A673 (cell line): ENCODE measurements at regions not wholly inside any gene's neighbourhood (a gene's known extent, or its start where the extent isn't known, plus 50 kb on each side); places are given as distances from the start of the nearest gene placed in this dataset.

Experiments
- BruUV-seq: library from RNA; stranded (reverse); fragments of 400-500 nt; replicated peaks from 2 replicates; lab custom pipeline; 2021; lab: Mats Ljungman, UMichigan
- CTCF ChIA-PET: fragments of 300-600 bp; sonication (Branson Sonifier 250); formaldehyde crosslinking; loops from one replicate; lab custom pipeline; 2022; ENCODE audit warnings: antibody characterized with exemption; lab: Charles Lee
- POLR2A ChIA-PET: fragments of 300-600 bp; sonication (Branson Sonifier 250); formaldehyde crosslinking; loops from one replicate; lab custom pipeline; 2022; ENCODE audit warnings: antibody characterized with exemption; ENCODE audit not compliant: low non-redundant PET; lab: Charles Lee
- DNase-seq: peaks from one replicate; pipeline ENCODE4 v3.0.0-alpha.2; 2015; ENCODE audit warnings: low spot score
- H3K27ac ChIP-seq: fragments of 200-600 bp; sonication (generic); 2 replicates; pipeline ENCODE4 v1.5.1; 2016; ENCODE audit warnings: mixed run types, low read depth, mild to moderate bottlenecking, mixed read lengths, antibody characterized with exemption, low read length; ENCODE audit not compliant: poor library complexity, severe bottlenecking
- H3K27me3 ChIP-seq: fragments of 200-600 bp; sonication (generic); replicated peaks from 2 replicates; pipeline ENCODE4 v1.6.1; 2017; ENCODE audit warnings: mixed run types, low read depth, mild to moderate bottlenecking, mixed read lengths, antibody characterized with exemption, low read length; ENCODE audit not compliant: insufficient read depth, poor library complexity
- H3K36me3 ChIP-seq: fragments of 200-600 bp; sonication (generic); 2 replicates; pipeline ENCODE4 v1.6.1; 2016; ENCODE audit warnings: mixed run types, mild to moderate bottlenecking, mixed read lengths, antibody characterized with exemption, low read length; ENCODE audit not compliant: insufficient read depth, poor library complexity, severe bottlenecking
- H3K4me1 ChIP-seq: fragments of 200-600 bp; sonication (generic); 2 replicates; pipeline ENCODE4 v1.6.1; 2017; ENCODE audit warnings: mixed run types, mild to moderate bottlenecking, mixed read lengths, antibody characterized with exemption, low read length; ENCODE audit not compliant: insufficient read depth, poor library complexity, severe bottlenecking
- H3K4me3 ChIP-seq: fragments of 200-600 bp; sonication (generic); 2 replicates; pipeline ENCODE4 v1.5.1; 2016; ENCODE audit warnings: low read depth, mixed run types, mild to moderate bottlenecking, mixed read lengths, low read length; ENCODE audit not compliant: poor library complexity, severe bottlenecking
- H3K9me3 ChIP-seq: fragments of 200-600 bp; sonication (generic); 2 replicates; pipeline ENCODE4 v1.6.1; 2016; ENCODE audit warnings: mixed run types, low read depth, mild to moderate bottlenecking, mixed read lengths, antibody characterized with exemption, low read length; ENCODE audit not compliant: poor library complexity, severe bottlenecking
- EZH2 ChIP-seq: fragments of 200-600 bp; sonication (generic); IDR thresholded peaks from 2 replicates; pipeline ENCODE4 v1.6.1; 2017; ENCODE audit warnings: borderline replicate concordance, low read depth, mild to moderate bottlenecking, mixed read lengths, antibody characterized with exemption, low read length; ENCODE audit not compliant: poor library complexity, severe bottlenecking
- intact Hi-C: fragments of 100-400 bp; cut with micrococcal nuclease; formaldehyde crosslinking; loops from one replicate; pipeline ENCODE4 v1.10.0; 2022; ENCODE audit not compliant: unreplicated experiment
- TF ChIP-seq, protein P1 (sequence below): fragments of 300-800, 200-600 bp; sonication (generic); conservative IDR thresholded peaks from 2 replicates; pipeline ENCODE4 v1.5.1; 2017; ENCODE audit warnings: low read depth, mild to moderate bottlenecking, antibody characterized with exemption, low read length, moderate library complexity, mixed read lengths

DNA sequence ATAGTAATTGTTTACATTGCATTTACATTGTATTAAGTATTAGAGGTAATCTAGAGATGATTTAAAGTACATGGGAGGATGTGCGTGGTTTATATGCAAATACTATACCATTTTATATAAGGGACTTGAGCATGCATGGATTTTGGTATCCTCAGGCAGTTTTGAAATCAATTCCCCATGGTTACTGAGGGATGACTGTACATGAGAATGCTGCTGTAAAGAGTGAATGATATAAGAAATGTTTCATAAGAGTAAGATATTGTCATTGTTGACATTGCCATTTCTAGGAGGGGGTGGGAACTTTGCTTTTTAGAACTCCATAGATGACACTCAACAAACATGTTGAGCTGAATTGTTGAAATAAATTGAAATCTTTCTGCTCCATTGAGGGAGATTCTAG is 185.0 kb downstream of the SEMA6A start:
- CTCF ChIA-PET = no interaction called here

DNA sequence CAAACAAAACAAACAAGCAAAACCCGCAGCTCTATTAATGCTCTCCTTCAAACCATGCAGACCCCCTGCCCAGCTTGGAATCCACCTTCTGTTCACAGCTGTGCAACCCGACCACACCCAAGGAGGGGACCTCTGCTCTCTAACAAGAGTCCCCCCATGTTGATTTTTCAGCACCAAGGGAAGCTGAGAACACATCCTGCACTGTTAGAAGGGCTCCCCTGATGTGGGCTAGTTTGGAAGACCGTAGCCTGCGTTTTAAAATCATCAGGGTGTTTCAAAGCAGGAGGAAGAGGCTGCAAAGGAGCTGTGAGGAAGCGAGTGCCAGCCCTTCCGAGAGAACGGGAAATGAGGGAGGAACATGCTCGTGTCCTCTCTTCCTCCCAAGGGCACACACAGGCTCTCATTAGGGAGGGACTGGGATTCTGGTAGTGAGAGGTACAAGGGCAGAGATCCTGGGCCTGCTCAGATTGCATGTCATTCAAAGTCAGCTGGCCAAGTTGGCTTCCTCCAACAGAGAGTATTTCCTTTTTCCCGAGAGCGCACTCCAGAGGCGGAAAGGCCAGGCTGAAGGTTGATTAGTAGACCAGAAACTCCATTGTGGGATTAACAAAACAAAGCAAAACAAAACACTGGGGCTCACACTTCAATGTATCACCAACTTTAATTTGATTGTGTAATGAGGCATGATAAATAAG is 185.9 kb downstream of the SEMA6A start:
- Histone ChIP-seq H3K9me3 (no peaks in the 10 kb centered on the region), H3K4me3 (no peak overlapping the region), H3K27me3 (no peaks in the 10 kb centered on the region), H3K27ac (no peak overlapping the region), H3K4me1 (no peaks in the 10 kb centered on the region), H3K36me3 (no peaks in the 10 kb centered on the region)
- intact Hi-C loops = no loop called here
- no peak for TF ChIP-seq EZH2
- ChIA-PET CTCF (no interaction called here), POLR2A (no interaction called here)
- peak; percentile 17 for DNase-seq
- BruUV-seq = no TSS peak

More for the DNA sequence above, 185.0 kb downstream of the SEMA6A start:
- POLR2A ChIA-PET = no interaction called here
- TF ChIP-seq EZH2 = no peak
- TF ChIP-seq, protein P1, sequence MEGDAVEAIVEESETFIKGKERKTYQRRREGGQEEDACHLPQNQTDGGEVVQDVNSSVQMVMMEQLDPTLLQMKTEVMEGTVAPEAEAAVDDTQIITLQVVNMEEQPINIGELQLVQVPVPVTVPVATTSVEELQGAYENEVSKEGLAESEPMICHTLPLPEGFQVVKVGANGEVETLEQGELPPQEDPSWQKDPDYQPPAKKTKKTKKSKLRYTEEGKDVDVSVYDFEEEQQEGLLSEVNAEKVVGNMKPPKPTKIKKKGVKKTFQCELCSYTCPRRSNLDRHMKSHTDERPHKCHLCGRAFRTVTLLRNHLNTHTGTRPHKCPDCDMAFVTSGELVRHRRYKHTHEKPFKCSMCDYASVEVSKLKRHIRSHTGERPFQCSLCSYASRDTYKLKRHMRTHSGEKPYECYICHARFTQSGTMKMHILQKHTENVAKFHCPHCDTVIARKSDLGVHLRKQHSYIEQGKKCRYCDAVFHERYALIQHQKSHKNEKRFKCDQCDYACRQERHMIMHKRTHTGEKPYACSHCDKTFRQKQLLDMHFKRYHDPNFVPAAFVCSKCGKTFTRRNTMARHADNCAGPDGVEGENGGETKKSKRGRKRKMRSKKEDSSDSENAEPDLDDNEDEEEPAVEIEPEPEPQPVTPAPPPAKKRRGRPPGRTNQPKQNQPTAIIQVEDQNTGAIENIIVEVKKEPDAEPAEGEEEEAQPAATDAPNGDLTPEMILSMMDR = no peak
- Histone ChIP-seq H3K9me3 (no peaks in the 10 kb centered on the region), H3K4me3 (no peak overlapping the region), H3K36me3 (no peaks in the 10 kb centered on the region), H3K4me1 (no peaks in the 10 kb centered on the region), H3K27me3 (no peaks in the 10 kb centered on the region), H3K27ac (no peak overlapping the region)
- no peak for DNase-seq
- intact Hi-C loops = no loop called here
- BruUV-seq = no TSS peak

DNA sequence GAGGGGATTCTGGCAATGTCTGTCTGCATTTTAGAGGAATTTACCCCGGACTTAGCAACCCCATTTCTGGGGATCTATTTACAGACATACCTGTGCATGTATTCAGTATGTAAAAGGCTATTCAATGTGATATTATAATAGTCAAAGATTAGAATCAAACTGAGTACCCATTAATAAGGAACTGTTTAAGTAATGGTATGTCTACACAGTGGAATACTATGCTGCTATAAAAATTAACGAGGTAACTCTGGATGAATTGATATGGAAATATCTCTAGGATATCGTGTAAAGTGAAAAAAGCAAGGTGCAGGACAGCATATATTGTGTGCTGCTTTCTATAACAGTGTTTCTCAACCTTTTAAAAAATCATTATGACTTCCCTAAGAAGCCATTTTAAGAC is 186.9 kb downstream of the SEMA6A start:
- no TSS peak for BruUV-seq
- CTCF ChIA-PET = no interaction called here
- no peak for TF ChIP-seq EZH2
- TF ChIP-seq, protein P1 = no peak

DNA sequence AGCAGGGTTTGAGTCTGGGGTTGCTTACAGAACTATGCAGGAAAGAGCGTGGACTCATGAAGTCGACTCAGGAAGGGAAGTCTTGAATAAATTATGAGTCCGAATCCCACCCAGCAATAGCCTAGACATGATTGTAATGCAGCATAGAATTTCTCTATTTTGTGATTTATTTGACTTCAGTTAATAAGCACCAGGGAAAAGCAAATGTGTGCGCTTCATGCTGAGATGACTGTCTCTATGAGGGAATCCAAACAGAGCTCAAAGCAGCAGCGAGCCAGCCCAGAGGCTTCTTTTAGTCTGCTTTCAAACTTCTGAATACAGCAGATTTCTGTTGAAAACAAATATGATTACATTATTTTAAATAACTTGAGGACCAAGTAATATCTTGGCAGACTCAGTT is 188.0 kb downstream of the SEMA6A start:
- DNase-seq = no peak
- no peak overlapping the region for H3K4me3 ChIP-seq
- BruUV-seq = no TSS peak
- no peaks in the 10 kb centered on the region for H3K36me3 ChIP-seq
- H3K4me1 ChIP-seq = no peaks in the 10 kb centered on the region
- H3K9me3 ChIP-seq = no peaks in the 10 kb centered on the region
- intact Hi-C loops = no loop called here
- no peak overlapping the region for H3K27ac ChIP-seq
- no peaks in the 10 kb centered on the region for H3K27me3 ChIP-seq
- ChIA-PET POLR2A (no interaction called here), CTCF (no interaction called here)
- no peak for TF ChIP-seq EZH2
- TF ChIP-seq, protein P1 = no peak

More for the DNA sequence above, 186.9 kb downstream of the SEMA6A start:
- Histone ChIP-seq H3K4me1 (no peaks in the 10 kb centered on the region), H3K4me3 (no peak overlapping the region), H3K27me3 (no peaks in the 10 kb centered on the region), H3K27ac (no peak overlapping the region), H3K9me3 (no peaks in the 10 kb centered on the region), H3K36me3 (no peaks in the 10 kb centered on the region)
- intact Hi-C loops = no loop called here
- no peak for DNase-seq
- POLR2A ChIA-PET = no interaction called here
